OCI-LY1 (cell line): ENCODE measurements at regions not wholly inside any gene's neighbourhood (a gene's known extent, or its start where the extent isn't known, plus 50 kb on each side); places are given as distances from the start of the nearest gene placed in this dataset.

Experiments
- H2AFZ ChIP-seq: fragments of 200-600 bp; sonication (generic), shearing (Covaris generic); 2 replicates; pipeline ENCODE4 v1.6.0; 2014; ENCODE audit warnings: antibody characterized with exemption, mild to moderate bottlenecking, low read length
- H3F3A ChIP-seq: fragments of 200-600 bp; sonication (generic), shearing (Covaris generic); 2 replicates; pipeline ENCODE4 v1.6.0; 2014; ENCODE audit warnings: mild to moderate bottlenecking, antibody characterized with exemption, low read length, moderate library complexity; ENCODE audit not compliant: insufficient read depth
- H3K27ac ChIP-seq: fragments of 200-600 bp; sonication (generic); 2 replicates; pipeline ENCODE4 v1.5.1; 2014; ENCODE audit warnings: low read length, mixed run types, mild to moderate bottlenecking, low read depth; ENCODE audit not compliant: poor library complexity, severe bottlenecking
- H3K27me3 ChIP-seq: fragments of 200-600 bp; sonication (generic); 2 replicates; pipeline ENCODE4 v1.6.0; 2014; ENCODE audit warnings: antibody characterized with exemption, mild to moderate bottlenecking, low read length, moderate library complexity; ENCODE audit not compliant: insufficient read depth
- H3K36me3 ChIP-seq: fragments of 200-600 bp; sonication (generic); 2 replicates; pipeline ENCODE4 v1.6.1; 2014; ENCODE audit warnings: mild to moderate bottlenecking, antibody characterized with exemption, low read length, moderate library complexity, mixed read lengths; ENCODE audit not compliant: insufficient read depth
- H3K4me1 ChIP-seq: fragments of 200-600 bp; sonication (generic); 2 replicates; pipeline ENCODE4 v1.5.1; 2014; ENCODE audit warnings: mild to moderate bottlenecking, low read length, moderate library complexity; ENCODE audit not compliant: insufficient read depth, severe bottlenecking
- H3K4me2 ChIP-seq: fragments of 200-600 bp; sonication (generic), shearing (Covaris generic); 2 replicates; pipeline ENCODE4 v1.6.1; 2014; ENCODE audit warnings: low read length
- H3K4me3 ChIP-seq: fragments of 200-600 bp; sonication (generic); 2 replicates; pipeline ENCODE4 v1.5.1; 2014; ENCODE audit warnings: low read length, low read depth, mild to moderate bottlenecking, mixed read lengths; ENCODE audit not compliant: poor library complexity, severe bottlenecking
- H3K79me2 ChIP-seq: fragments of 200-600 bp; shearing (Covaris generic); 2 replicates; pipeline ENCODE4 v1.6.1; 2016; ENCODE audit warnings: mixed run types, low read length, mixed read lengths; ENCODE audit not compliant: insufficient read depth
- H3K9ac ChIP-seq: fragments of 200-600 bp; sonication (generic), shearing (Covaris generic); 2 replicates; pipeline ENCODE4 v1.6.1; 2014; ENCODE audit warnings: mild to moderate bottlenecking, low read length, mixed read lengths
- H3K9me2 ChIP-seq: fragments of 200-600 bp; sonication (generic), shearing (Covaris generic); 2 replicates; pipeline ENCODE4 v1.6.1; 2014; ENCODE audit warnings: low read depth, mild to moderate bottlenecking, low read length, mixed read lengths
- H3K9me3 ChIP-seq: fragments of 200-600 bp; shearing (Covaris generic); 2 replicates; pipeline ENCODE4 v1.6.1; 2014; ENCODE audit warnings: low read length, mixed read lengths
- H4K20me1 ChIP-seq: fragments of 200-600 bp; sonication (generic), shearing (Covaris generic); 2 replicates; pipeline ENCODE4 v1.6.0; 2016; ENCODE audit warnings: mild to moderate bottlenecking, low read length; ENCODE audit not compliant: insufficient read depth
- EZH2 ChIP-seq: fragments of 200-600 bp; sonication (generic), shearing (Covaris generic); IDR thresholded peaks from 2 replicates; pipeline ENCODE4 v1.8.0; 2017; ENCODE audit warnings: borderline replicate concordance, mixed run types, mild to moderate bottlenecking, antibody characterized with exemption, low read length, moderate library complexity, mixed read lengths
- TF ChIP-seq, protein P1 (sequence below): fragments of 200-600 bp; sonication (generic), shearing (Covaris generic); IDR thresholded peaks from 2 replicates; pipeline ENCODE4 v1.5.1; 2017; ENCODE audit warnings: mild to moderate bottlenecking, antibody characterized with exemption, low read length, moderate library complexity, mixed read lengths

DNA sequence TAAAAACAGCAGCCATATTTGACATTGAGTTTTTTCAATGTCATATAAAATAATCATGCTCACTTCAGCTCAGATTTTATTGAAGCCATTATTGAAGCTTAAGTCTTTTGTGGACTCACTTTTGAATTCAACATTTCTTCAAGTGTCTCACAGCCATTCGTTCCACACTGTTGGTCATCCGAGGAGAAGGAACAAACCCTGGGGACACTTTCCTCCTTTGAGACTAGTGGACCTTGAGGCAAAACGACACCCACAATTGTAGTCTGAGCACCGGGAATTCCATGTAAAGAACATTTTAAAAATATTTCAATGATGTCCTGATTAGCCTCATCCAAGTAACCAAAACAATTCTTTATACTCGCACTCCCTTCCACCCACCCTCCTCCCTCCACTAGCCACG is 174.7 kb downstream of the CD47 start:
- no peaks in the 10 kb centered on the region for H3K4me1 ChIP-seq
- no peaks in the 10 kb centered on the region for H4K20me1 ChIP-seq
- no peak overlapping the region for H2AFZ ChIP-seq

DNA sequence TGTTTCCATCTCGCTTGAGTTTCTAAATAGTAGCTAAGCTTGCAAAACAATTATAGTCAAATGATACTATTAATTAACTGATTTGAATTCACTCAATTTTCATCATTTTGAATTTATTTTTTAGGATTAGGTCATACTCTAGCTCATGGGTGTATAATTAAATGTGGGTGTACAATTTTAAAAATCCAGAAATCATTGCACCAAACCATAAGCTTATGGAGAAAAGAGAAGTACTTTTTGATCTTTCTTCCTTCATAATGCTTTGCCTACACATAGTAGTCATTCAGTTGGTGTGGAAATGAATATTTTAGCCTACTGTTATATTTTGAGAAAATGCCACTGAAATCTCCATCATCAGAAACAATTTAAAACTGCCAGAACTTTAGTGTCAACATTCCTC is 175.1 kb downstream of the CD47 start:
- H3K9me2 ChIP-seq, result no peaks in the 10 kb centered on the region
- no peak overlapping the region for H3K4me2 ChIP-seq
- H3K79me2 ChIP-seq, result no peaks in the 10 kb centered on the region
- H3K4me1 ChIP-seq, result no peaks in the 10 kb centered on the region
- H4K20me1 ChIP-seq, result no peaks in the 10 kb centered on the region
- H2AFZ ChIP-seq, result no peak overlapping the region
- no peaks in the 10 kb centered on the region for H3F3A ChIP-seq
- H3K9ac ChIP-seq, result no peak overlapping the region
- TF ChIP-seq, protein P1, sequence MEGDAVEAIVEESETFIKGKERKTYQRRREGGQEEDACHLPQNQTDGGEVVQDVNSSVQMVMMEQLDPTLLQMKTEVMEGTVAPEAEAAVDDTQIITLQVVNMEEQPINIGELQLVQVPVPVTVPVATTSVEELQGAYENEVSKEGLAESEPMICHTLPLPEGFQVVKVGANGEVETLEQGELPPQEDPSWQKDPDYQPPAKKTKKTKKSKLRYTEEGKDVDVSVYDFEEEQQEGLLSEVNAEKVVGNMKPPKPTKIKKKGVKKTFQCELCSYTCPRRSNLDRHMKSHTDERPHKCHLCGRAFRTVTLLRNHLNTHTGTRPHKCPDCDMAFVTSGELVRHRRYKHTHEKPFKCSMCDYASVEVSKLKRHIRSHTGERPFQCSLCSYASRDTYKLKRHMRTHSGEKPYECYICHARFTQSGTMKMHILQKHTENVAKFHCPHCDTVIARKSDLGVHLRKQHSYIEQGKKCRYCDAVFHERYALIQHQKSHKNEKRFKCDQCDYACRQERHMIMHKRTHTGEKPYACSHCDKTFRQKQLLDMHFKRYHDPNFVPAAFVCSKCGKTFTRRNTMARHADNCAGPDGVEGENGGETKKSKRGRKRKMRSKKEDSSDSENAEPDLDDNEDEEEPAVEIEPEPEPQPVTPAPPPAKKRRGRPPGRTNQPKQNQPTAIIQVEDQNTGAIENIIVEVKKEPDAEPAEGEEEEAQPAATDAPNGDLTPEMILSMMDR, result no peak
- no peak for TF ChIP-seq EZH2
- H3K4me3 ChIP-seq, result no peak overlapping the region
- no peaks in the 10 kb centered on the region for H3K27me3 ChIP-seq
- H3K9me3 ChIP-seq, result no peaks in the 10 kb centered on the region
- no peaks in the 10 kb centered on the region for H3K36me3 ChIP-seq
- no peak overlapping the region for H3K27ac ChIP-seq

More for the DNA sequence above, 174.7 kb downstream of the CD47 start:
- Histone ChIP-seq H3K4me3 (no peak overlapping the region), H3K36me3 (no peaks in the 10 kb centered on the region), H3K9me2 (no peaks in the 10 kb centered on the region), H3K79me2 (no peaks in the 10 kb centered on the region), H3K27me3 (no peaks in the 10 kb centered on the region), H3F3A (no peaks in the 10 kb centered on the region), H3K4me2 (no peak overlapping the region), H3K9ac (no peak overlapping the region), H3K9me3 (no peaks in the 10 kb centered on the region), H3K27ac (no peak overlapping the region)
- TF ChIP-seq EZH2, result no peak
- TF ChIP-seq, protein P1, result no peak

DNA sequence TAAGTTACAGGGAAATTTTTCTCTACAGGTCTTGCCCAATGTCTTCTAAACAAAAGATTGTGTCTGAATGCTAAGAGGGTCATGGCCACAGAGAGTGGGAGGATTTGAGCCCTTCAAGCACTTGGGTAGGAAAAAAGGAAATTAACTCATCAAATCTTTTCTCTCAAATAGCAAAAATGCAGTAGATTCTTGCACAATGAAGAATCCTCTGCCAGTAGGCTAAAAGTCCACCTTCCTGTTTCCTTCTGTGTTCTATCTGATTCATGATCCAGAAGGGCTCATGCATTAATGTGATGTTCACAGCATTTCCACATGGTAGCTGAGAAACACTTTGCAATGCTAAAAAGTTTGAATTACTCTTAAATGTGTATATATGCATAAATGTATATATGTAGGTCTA is 177.1 kb downstream of the CD47 start:
- H3K27me3 ChIP-seq, result no peaks in the 10 kb centered on the region
- no peaks in the 10 kb centered on the region for H3K36me3 ChIP-seq
- H2AFZ ChIP-seq, result no peak overlapping the region
- no peak overlapping the region for H3K4me2 ChIP-seq
- no peak overlapping the region for H3K27ac ChIP-seq
- H3F3A ChIP-seq, result no peaks in the 10 kb centered on the region
- H3K9ac ChIP-seq, result no peak overlapping the region
- H3K9me3 ChIP-seq, result no peaks in the 10 kb centered on the region
- H4K20me1 ChIP-seq, result no peaks in the 10 kb centered on the region
- TF ChIP-seq, protein P1, result no peak
- no peak for TF ChIP-seq EZH2
- no peak overlapping the region for H3K4me3 ChIP-seq
- H3K79me2 ChIP-seq, result no peaks in the 10 kb centered on the region
- H3K9me2 ChIP-seq, result no peaks in the 10 kb centered on the region
- H3K4me1 ChIP-seq, result no peaks in the 10 kb centered on the region
